ENCODE measurements at regions not wholly inside any gene's neighbourhood (a gene's known extent, or its start where the extent isn't known, plus 50 kb on each side); places are given as distances from the start of the nearest gene placed in this dataset.

DNA sequence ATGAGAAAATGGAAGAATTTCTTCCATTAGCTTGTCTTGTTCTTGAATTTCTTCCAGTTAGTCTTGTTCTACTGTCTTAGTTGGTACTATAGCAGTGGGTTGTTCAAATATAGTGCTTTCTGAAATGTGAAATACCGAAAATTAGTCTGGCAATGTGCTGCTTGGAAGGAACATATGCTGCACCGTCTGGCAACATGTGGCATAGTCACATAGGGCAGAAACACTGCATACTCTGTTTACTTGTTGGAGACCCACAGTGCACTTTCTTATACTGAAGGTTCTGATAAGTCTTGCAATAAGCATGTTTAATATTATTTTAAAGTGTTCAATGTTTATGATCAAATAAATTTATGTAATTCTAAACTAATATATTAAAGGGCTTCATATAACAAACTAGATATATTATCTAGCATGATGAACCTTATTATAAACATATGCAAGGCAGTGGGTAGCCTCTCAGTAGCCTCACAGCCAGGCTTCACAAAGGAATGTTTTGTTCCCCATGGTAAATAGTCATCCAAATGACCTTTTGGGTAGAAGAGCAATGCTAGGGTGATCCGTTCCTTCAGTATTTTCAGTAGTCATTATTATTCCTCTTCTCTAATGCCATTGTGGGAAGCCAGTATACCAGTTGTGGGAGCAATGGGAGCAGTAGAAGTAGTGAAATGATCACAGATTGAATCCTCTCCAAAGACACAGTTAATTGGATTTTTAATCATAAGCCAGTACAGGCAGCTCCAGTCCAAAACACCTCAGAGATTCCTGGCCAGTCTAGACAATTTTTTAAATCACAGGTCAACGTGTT lies 1106.7 kb downstream of the DTWD2 start:
- TF ChIP-seq, protein P1, sequence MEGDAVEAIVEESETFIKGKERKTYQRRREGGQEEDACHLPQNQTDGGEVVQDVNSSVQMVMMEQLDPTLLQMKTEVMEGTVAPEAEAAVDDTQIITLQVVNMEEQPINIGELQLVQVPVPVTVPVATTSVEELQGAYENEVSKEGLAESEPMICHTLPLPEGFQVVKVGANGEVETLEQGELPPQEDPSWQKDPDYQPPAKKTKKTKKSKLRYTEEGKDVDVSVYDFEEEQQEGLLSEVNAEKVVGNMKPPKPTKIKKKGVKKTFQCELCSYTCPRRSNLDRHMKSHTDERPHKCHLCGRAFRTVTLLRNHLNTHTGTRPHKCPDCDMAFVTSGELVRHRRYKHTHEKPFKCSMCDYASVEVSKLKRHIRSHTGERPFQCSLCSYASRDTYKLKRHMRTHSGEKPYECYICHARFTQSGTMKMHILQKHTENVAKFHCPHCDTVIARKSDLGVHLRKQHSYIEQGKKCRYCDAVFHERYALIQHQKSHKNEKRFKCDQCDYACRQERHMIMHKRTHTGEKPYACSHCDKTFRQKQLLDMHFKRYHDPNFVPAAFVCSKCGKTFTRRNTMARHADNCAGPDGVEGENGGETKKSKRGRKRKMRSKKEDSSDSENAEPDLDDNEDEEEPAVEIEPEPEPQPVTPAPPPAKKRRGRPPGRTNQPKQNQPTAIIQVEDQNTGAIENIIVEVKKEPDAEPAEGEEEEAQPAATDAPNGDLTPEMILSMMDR (IDR thresholded peaks at IDR 0.05; ENCODE audit: low read depth, low read length, poor library complexity, severe bottlenecking) = no peak
- no peak for TF ChIP-seq EZH2phosphoT487 (IDR thresholded peaks at IDR 0.05; ENCODE audit: borderline replicate concordance, low read length)
- no peaks in the 10 kb centered on the region for H3F3A ChIP-seq (ENCODE audit: control insufficient read depth, insufficient read depth)
- H4K20me1 ChIP-seq (ENCODE audit: control insufficient read depth, insufficient read depth, low read depth, low read length) = no peaks in the 10 kb centered on the region
- no peaks in the 10 kb centered on the region for H3K79me2 ChIP-seq (ENCODE audit: control insufficient read depth, low read length)
- H3K27ac ChIP-seq (ENCODE audit: low read depth, low read length) = no peak overlapping the region
- no peaks in the 10 kb centered on the region for H3K4me1 ChIP-seq (ENCODE audit: control insufficient read depth, low read length)
- no peaks in the 10 kb centered on the region for H3K27me3 ChIP-seq (ENCODE audit: control insufficient read depth, low read length)
- no peak overlapping the region for H3K4me2 ChIP-seq (ENCODE audit: low read length)
- no peaks in the 10 kb centered on the region for H3K9me3 ChIP-seq (ENCODE audit: control insufficient read depth, insufficient read depth, low read length)
- no peak overlapping the region for H3K4me3 ChIP-seq (ENCODE audit: low read length)
- H3K36me3 ChIP-seq (ENCODE audit: control insufficient read depth, low read length) = no peaks in the 10 kb centered on the region
- no peaks in the 10 kb centered on the region for H3K9me2 ChIP-seq (replicated peaks; ENCODE audit: control insufficient read depth, low read length)

- Histone ChIP-seq H3K9me3 (ENCODE audit: control insufficient read depth, insufficient read depth, low read length) (no peaks in the 10 kb centered on the region), H4K20me1 (ENCODE audit: control insufficient read depth, insufficient read depth, low read depth, low read length) (no peaks in the 10 kb centered on the region), H3K4me3 (ENCODE audit: low read length) (no peak overlapping the region), H3K4me1 (ENCODE audit: control insufficient read depth, low read length) (no peaks in the 10 kb centered on the region), H3K9me2 (replicated peaks; ENCODE audit: control insufficient read depth, low read length) (no peaks in the 10 kb centered on the region), H3K27me3 (ENCODE audit: control insufficient read depth, low read length) (no peaks in the 10 kb centered on the region), H3K79me2 (ENCODE audit: control insufficient read depth, low read length) (no peaks in the 10 kb centered on the region), H3K4me2 (ENCODE audit: low read length) (no peak overlapping the region), H3K36me3 (ENCODE audit: control insufficient read depth, low read length) (no peaks in the 10 kb centered on the region), H3F3A (ENCODE audit: control insufficient read depth, insufficient read depth) (no peaks in the 10 kb centered on the region), H3K27ac (ENCODE audit: low read depth, low read length) (no peak overlapping the region)
- TF ChIP-seq, protein P1 (IDR thresholded peaks at IDR 0.05; ENCODE audit: low read depth, low read length, poor library complexity, severe bottlenecking) = no peak
- TF ChIP-seq EZH2phosphoT487 (IDR thresholded peaks at IDR 0.05; ENCODE audit: borderline replicate concordance, low read length) = no peak
These were observed 1107.4 kb downstream of the DTWD2 start for GRCh38 chr5:117880932-117881331.

DNA sequence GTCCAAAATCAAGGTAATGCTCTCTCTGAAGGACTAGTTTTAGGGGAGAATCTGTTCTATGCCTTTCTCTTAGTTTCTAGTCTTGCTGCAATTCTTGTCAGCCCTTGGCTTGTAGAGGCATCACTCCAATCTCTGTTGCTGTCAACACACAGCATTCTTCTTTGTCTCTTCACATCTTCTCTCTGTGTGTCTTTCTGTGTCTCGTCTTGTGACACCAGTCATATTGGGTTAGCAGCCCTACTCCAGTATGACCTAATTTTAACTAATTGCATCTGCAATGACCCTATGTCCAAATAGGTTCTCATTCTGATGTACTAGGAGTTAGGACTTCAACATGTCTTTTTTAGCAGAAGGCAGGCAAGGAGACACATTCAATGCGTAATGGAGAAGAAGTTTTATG lies 1110.6 kb downstream of the DTWD2 start:
- Histone ChIP-seq H3K4me3 (ENCODE audit: low read length) (no peak overlapping the region), H3F3A (ENCODE audit: control insufficient read depth, insufficient read depth) (no peaks in the 10 kb centered on the region), H3K27ac (ENCODE audit: low read depth, low read length) (no peak overlapping the region), H3K27me3 (ENCODE audit: control insufficient read depth, low read length) (no peaks in the 10 kb centered on the region), H3K9me2 (replicated peaks; ENCODE audit: control insufficient read depth, low read length) (no peaks in the 10 kb centered on the region), H4K20me1 (ENCODE audit: control insufficient read depth, insufficient read depth, low read depth, low read length) (no peaks in the 10 kb centered on the region), H3K79me2 (ENCODE audit: control insufficient read depth, low read length) (no peaks in the 10 kb centered on the region), H3K4me2 (ENCODE audit: low read length) (no peak overlapping the region), H3K36me3 (ENCODE audit: control insufficient read depth, low read length) (no peaks in the 10 kb centered on the region), H3K4me1 (ENCODE audit: control insufficient read depth, low read length) (no peaks in the 10 kb centered on the region), H3K9me3 (ENCODE audit: control insufficient read depth, insufficient read depth, low read length) (no peaks in the 10 kb centered on the region)
- no peak for TF ChIP-seq EZH2phosphoT487 (IDR thresholded peaks at IDR 0.05; ENCODE audit: borderline replicate concordance, low read length)
- TF ChIP-seq, protein P1 (IDR thresholded peaks at IDR 0.05; ENCODE audit: low read depth, low read length, poor library complexity, severe bottlenecking) = no peak
